ENCODE measurements at regions not wholly inside any gene's neighbourhood (a gene's known extent, or its start where the extent isn't known, plus 50 kb on each side); places are given as distances from the start of the nearest gene placed in this dataset.

GRCh38 chr7:142428094-142428493 lies 170.2 kb upstream of the PRSS58 start:
- H3K4me3 ChIP-seq (ENCODE audit: control insufficient read depth, low read depth, low read length) = no peak overlapping the region
- no peak for DNase-seq (ENCODE audit: low read depth)
- TF ChIP-seq CTCF (IDR thresholded peaks at IDR 0.05; ENCODE audit: control insufficient read depth, insufficient read depth, low read depth, low read length, missing control alignments) = no peak

- H3K4me3 ChIP-seq (ENCODE audit: control insufficient read depth, low read depth, low read length) = no peak overlapping the region
- TF ChIP-seq CTCF (IDR thresholded peaks at IDR 0.05; ENCODE audit: control insufficient read depth, insufficient read depth, low read depth, low read length, missing control alignments) = no peak
- DNase-seq (ENCODE audit: low read depth) = no peak
Observed at GRCh38 chr7:142425281-142425680, 167.4 kb upstream of the PRSS58 start.

GRCh38 chr7:142422621-142423020 lies 164.8 kb upstream of the PRSS58 start:
- DNase-seq (ENCODE audit: low read depth) = no peak
- no peak for TF ChIP-seq CTCF (IDR thresholded peaks at IDR 0.05; ENCODE audit: control insufficient read depth, insufficient read depth, low read depth, low read length, missing control alignments)
- no peak overlapping the region for H3K4me3 ChIP-seq (ENCODE audit: control insufficient read depth, low read depth, low read length)

GRCh38 chr7:142420554-142421362 lies 162.9 kb upstream of the PRSS58 start:
- peak; percentile 57 for TF ChIP-seq CTCF (IDR thresholded peaks at IDR 0.05; ENCODE audit: control insufficient read depth, insufficient read depth, low read depth, low read length, missing control alignments)
- no peak for DNase-seq (ENCODE audit: low read depth)
- no peak overlapping the region for H3K4me3 ChIP-seq (ENCODE audit: control insufficient read depth, low read depth, low read length)

- no peak overlapping the region for H3K4me3 ChIP-seq (ENCODE audit: control insufficient read depth, low read depth, low read length)
- TF ChIP-seq CTCF (IDR thresholded peaks at IDR 0.05; ENCODE audit: control insufficient read depth, insufficient read depth, low read depth, low read length, missing control alignments) = no peak
- no peak for DNase-seq (ENCODE audit: low read depth)
Observed at GRCh38 chr7:142418326-142418725, 160.5 kb upstream of the PRSS58 start.

- no peak for TF ChIP-seq CTCF (IDR thresholded peaks at IDR 0.05; ENCODE audit: control insufficient read depth, insufficient read depth, low read depth, low read length, missing control alignments)
- no peak for DNase-seq (ENCODE audit: low read depth)
- no peak overlapping the region for H3K4me3 ChIP-seq (ENCODE audit: control insufficient read depth, low read depth, low read length)
Observed at GRCh38 chr7:142414915-142415314, 157.1 kb upstream of the PRSS58 start.
